ENCODE measurements at regions not wholly inside any gene's neighbourhood (a gene's known extent, or its start where the extent isn't known, plus 50 kb on each side); places are given as distances from the start of the nearest gene placed in this dataset.

DNA sequence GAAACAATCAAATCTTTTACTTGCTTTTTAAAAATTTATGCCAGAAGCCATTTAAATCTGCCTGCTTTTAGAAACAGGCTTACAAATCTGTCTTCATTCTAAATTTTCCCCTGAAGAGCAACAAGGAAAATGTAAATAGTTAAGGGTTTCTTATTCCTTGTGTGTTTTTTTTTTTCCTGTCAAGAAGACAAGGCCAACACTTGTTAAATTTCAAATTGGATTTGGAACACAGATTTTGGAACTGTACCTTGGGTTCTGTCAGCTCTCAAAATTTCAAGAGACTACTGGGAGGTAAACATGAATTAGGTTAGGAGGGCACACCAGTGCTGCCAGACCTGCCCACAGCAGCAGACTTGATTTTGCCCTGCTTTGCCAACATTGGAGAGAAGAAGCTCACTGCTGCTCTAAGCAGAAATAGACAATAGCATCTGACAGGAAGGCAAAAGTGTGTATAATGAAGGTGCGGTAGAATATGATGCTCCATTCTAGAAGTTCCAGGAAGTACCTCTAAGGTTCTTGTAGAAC is 121.7 kb downstream of the NHLRC3 start:
- no peak for DNase-seq (ENCODE audit: low read depth)

DNA sequence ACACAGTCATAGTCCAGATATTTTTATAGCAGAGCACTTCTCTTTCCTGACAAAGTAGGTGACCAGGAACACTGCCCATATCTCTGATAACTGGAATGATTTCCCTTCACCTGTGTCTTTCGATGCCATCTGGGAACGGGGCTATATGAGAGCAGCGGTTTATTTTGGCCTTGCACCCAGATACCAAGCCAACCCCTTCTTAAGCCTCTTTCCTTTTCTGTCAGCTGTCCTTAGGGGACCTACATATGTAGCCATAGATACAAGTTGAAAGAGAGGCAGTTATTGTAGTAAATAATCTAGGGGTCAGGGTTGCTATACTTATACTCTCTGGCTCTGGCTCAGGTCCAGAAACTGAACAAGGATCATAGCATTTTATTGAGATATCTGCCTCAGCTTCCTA is 128.8 kb downstream of the NHLRC3 start:
- no peak for DNase-seq (ENCODE audit: low read depth)

DNA sequence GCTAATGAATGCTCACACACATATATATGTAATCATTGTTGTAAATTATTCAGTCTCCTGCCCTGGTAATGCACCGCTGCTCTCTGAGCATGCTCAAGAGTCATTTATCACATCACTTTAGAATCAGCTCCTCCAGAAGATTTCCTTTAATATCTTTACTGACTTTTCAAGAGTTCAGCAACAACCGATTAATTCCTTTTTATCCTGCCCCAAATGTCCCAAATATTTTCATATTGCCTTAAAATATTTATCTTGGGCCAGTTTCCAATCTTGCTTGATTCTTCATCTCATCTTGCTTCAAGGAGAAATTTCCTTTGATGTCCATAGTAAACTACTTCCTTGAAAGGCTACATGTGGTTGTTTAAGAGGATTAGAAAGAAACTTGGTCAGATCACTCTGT is 132.5 kb downstream of the NHLRC3 start:
- DNase-seq (ENCODE audit: low read depth): no peak

DNA sequence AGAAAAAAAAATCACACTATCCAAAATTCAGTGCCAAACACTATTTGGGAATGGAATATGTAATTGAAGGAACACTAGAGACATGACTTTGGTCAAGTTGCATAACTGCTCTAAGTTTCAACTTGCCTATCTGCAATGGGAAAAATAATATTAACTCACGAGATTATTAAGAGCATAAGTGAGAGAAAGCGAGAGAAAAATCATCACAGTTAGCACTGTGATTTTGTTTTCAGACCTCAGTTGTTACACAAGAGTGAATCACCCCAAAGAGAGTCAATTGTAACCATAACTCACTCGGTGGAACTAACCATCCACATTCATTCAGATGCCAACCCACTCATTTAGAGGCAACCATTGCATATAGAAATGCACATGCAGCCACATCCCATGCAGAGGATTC is 147.1 kb downstream of the NHLRC3 start:
- no peak for DNase-seq (ENCODE audit: low read depth)

DNA sequence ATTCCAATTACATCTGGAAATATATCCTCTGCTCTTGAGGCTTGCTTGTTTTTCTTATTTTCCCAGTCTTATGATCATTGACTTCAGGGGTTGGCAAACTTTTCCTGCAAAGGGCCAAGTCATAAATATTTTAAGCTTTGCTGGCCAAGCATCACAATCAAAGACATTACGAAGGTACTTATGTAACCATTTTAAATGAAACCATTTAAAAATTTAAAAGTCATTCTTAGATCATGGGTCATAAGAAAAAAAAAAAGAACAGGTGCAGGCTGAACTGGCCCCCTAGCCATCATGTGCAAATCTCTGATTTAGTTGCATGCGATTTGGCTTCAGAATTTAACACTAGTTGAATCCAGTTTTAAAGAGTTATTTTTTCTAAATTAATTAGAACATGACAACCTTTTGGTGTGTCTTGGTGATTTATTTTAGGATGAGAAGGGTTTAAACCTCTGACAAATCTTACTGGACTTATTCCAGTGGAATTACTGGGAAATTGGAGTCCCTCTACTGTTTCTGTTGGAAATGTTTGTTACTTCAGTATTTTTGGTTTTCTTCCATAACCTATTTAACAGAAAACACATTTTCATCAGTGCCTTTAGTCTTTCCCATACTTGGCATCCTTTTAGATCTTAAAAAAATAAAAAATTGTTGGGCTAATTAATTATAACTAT is 148.1 kb downstream of the NHLRC3 start:
- DNase-seq (ENCODE audit: low read depth): no peak

DNA sequence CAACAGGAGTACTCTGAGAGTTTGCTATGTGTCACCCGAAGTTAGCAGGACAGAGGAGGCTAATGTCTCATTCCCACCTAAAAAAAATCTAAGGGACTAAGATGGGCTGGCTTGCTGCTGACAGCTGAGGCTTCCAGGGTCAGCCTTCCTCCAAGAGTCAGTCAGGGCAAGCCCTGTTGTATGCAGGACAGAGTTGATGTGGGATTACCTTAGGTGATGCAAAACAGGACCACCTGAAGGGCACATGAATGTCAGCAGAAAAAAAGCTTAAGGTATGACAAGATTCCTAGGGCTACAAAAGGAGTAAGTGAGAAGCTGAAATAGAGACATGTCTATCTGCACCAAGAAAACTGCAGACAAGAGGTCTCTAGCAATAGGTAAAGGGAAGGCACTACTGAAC is 151.5 kb downstream of the NHLRC3 start:
- no peak for DNase-seq (ENCODE audit: low read depth)

DNA sequence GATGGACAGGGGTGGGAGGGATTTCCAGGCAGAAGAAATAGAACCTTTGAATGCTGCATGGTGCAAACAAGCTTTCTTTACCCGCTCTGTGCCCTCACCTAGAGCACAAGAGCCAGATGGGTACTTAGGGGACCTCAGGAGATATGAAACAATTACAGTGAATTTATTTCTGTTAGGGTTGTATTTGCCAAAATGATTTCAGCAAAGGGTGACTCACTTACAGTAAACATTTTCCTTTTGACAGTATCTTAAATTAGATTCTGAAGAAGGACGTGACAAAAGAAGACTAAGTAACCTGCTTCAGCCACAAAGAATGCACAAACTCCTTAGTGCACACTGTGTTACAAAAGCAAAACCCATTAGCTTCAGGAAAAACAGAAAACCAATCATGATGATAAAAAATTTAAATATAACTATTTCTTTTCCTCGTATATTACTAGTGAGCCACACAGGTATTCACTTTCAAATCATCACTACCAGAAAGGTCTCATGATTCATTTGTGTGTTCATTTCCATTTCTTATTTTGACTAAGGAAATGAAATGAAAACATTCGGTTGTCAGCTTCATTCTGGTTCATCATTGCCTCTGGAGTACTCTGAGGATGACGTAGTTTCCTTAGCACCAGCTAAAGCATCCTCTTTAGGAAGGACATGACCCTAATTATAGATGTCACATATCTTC is 158.8 kb downstream of the NHLRC3 start:
- DNase-seq (ENCODE audit: low read depth): no peak

DNA sequence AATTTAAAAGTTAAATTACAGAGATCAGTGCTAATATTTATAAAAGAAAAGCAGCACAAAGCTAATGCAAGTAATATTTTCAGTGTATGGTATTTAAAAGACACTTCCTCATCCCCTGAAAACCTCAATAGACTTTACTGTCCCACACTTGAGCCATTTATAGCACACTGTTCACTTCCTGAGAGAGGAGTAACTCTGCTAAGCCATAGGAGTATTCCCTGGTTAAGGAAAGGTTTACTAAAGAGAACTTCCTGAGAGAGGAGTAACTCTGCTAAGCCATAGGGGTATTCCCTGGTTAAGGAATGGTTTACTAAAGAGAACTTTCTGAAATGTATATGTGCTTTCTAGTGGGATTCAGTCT is 159.4 kb downstream of the NHLRC3 start:
- DNase-seq (ENCODE audit: low read depth): no peak

DNA sequence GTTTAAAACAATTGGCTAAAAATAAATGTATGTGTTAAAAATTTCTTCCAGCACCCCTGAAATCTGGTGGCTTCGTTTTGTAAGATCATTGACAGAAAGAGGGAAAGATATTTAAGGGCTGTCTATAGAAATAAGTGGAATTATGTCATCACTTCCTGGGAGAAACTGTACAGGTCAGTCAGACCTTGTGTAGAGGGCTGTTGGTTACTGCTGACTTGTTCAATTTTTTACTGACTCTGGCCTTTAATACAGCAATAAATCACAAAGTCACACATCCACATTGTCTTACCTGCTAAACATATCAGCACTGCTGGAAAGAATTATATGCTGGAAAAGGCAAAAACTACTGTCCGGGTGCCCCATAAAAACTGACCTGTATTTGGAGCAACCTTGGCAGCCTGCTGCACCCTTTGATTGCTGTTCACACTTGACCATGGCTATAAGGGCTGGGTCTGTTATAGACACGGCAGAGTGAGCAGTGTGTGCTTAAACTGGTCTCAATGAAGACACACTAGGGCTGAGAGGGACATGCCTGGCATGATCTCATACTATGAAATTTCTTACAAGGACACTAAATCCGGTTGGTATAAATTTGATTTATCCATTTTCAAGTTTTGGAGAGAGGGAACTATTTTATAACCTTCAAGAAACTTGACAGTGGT is 162.1 kb downstream of the NHLRC3 start:
- DNase-seq (ENCODE audit: low read depth): no peak

DNA sequence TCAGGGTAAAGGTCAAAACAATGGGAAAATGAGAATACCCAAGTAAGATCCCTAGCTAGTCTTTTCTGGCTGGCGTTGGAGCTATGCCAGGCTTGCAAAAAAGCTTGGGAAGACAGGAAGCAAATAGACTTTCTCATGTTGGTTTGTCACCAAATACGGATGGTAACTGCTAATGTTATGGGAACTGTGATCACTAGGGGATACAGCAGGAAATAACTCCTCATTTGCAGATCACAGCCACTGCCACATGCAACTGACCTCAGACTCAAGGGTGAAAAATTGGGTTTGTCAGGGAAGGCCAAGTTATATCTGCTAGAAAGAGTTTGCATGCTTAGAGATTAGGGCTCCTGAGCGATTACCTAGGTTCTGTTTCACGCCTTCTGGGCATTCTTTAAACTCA is 162.9 kb downstream of the NHLRC3 start:
- no peak for DNase-seq (ENCODE audit: low read depth)

DNA sequence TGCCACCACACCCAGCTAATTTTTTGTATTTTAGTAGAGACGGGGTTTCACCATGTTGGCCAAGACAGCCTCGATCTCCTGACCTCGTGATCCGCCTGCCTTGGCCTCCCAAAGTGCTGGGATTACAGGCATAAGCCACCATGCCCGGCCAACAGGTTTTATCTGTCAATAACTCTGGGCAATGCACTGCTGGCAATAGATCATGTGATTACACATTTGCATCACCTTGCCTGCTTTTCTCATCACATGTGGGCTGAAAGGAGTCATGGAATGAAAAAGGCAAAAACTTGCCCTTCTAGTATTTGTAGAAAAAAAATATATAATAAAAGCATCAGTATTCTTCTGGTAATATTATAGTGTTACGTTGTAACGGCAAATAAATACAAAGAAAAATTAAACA is 164.5 kb downstream of the NHLRC3 start:
- DNase-seq (ENCODE audit: low read depth): no peak

DNA sequence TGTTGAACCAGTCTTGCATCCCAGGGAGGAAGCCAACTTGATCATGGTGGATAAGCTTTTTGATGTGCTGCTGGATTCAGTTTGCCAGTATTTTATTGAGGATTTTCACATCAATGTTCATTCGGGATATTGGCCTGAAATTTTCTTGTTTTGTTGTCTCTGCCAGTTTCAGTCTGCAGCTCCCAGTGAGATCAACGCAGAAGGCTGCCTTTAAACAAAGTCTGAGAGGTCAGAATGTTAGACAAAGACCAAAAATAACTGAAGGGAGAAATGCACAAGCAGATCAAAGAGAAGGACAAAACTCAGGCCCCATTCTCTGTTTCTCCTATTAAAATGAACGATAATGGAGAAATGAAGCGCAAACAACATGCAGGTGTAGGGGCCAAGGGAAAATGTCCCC is 170.4 kb downstream of the NHLRC3 start:
- no peak for DNase-seq (ENCODE audit: low read depth)

DNA sequence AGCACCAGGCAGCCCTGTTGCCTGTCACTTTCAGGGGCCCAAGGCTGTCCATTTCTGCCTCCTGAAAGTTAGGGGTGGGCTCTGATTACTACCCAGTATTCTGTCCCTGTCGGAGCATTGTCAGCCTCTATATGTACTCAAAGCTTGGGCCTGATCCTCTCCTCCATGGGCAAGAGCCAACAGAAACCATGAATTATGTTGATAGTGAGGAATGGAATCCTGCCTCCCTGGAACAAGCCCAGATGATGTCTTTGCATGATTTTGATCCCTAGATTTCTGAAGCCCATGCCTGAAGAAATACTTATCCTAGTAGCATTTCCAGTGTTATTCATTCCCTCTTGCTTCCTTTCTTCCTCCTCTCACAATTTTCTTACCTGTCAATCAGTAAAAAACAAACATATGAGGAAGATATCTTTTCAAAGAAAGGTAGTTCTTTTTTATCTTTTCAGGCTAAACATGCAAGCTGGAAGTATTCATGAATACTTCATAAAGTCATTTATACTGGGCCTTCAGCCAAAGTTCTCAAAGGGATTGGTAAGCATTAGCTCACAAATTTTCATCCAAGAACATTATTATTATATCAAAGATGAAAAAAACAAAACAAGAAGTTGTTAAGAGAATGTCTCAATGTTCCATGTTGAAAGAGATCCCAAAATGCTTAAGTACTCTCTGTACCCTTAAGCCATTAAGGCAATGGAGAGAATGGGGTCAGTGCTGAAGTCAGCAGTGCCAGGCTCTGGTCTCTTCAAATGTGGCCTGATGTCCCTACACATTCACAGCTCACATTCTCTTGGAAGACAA is 171.7 kb downstream of the NHLRC3 start:
- no peak for DNase-seq (ENCODE audit: low read depth)

DNA sequence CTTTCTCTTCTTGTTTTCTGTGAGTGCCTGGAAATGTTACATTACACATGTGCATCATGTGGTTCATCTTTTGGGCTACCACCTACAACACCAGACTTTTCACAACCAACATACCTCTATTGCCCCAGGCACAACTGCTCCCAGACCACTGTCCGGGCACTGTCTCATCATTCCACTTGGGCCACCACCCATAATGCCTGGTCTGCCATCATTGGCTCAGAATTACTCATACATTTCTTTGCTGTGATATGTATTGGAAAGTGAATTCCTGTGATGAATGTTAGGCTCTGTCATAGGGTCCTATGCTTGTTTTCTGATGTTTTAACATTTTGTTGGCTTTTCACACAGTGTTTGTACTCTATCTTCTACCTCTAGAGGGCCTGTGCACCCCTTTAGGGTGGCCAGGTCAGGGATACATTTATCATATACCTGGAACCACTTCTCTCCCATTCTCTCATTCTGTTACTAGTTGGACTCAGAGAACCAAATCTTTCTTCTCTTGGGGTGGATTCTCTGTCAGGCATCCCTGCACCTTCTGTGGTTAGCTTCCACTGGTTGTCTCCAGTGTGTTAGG is 172.8 kb downstream of the NHLRC3 start:
- DNase-seq (ENCODE audit: low read depth): no peak

DNA sequence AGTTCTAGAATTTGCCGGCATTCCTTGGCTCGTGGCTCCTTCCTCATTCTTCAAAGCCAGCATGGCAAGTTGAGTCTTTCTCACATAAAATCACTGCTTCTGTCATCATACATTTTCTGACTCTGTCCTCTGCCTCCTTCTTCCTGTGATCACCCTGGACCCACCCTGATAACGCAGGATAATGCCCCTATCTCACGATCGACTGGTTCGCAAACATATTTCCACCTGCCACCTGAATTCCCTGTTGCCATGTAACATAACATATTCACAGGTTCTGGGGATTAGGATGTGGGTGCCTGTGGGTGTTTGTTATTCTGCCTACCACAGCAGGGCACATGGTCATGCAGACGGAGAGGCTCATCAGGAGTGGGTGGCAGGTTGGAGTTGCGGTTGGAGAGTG is 177.7 kb downstream of the NHLRC3 start:
- DNase-seq (ENCODE audit: low read depth): no peak

DNA sequence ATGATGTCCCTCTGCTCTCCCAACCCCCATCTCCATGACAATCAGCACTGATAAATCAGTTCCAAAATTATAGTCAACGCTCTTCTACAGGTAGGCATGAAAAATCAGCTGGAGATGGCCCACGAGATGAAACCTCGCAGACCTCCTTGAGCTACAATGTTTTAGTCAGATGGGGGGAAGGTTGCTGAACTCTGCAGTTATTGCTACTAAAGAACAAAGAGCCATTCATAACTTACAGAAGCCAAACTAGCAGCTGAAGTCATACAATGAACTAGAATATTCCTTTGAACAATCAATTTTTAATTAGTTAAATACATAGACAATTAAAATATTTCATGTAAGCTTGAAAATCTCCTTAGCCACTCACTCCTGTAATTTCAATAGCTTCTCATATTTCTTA is 179.2 kb downstream of the NHLRC3 start:
- DNase-seq (ENCODE audit: low read depth): no peak

DNA sequence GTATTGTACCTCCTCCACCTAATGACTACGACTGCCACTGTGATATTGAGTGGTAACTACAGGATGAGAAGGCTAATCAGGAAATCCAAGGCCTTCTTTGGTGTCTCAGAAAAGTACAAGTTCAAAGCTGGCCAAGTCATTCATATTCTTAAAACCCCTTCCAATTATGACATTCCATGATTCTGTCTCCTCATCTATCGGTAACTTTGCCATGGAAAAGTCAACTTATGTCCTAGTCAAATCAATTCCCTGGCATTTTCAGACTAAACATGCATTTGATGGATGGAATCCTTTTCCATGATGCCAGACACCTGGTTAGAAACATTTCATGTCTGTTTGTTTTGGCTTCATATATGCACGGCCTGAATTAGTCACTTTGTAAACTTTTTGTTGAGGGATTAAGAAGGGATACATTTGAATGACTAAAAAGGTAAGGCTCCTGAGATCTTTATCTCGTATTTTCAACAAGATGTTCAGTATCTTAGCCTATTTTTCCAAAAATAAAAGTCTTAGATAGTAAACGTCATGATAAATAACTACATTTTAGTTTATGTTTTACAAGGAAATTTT is 186.5 kb downstream of the NHLRC3 start:
- no peak for DNase-seq (ENCODE audit: low read depth)

DNA sequence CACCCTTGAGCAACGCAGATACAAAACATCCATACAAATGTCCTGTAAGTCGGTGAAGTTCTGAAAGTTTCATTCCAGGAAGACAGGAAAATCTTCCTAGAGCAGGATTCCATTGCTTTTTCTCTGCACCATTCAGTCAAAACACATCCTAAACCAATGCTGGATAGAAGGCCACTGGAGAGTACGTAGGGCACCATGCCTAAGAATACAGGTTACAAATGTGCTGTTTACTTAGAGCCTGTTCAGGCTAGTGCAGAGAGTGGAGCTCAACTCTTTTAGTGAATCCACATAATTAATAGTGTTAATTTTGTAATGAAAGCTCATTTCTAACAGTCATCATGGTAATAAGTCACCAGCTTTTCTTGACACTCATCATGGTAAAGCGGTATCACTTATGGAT is 187.6 kb downstream of the NHLRC3 start:
- no peak for DNase-seq (ENCODE audit: low read depth)

DNA sequence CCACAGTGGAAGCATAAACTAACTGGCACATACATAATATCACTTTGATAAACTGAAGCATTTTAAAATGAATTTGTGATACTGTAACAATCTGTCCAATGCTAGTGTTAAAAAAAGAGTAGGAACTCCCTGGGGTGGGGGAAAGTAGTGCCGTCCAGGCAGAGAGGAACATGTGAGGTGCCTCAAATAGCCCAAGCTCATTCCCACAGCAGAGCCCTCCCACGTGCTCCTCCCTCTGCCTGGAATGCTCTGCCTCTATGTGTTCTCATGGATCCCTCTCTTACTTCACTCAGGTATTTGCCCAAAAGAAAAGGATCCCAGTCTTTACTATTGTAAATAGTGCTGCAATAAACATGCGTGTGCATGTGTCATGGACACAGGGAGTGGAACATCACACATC is 188.1 kb downstream of the NHLRC3 start:
- no peak for DNase-seq (ENCODE audit: low read depth)

DNA sequence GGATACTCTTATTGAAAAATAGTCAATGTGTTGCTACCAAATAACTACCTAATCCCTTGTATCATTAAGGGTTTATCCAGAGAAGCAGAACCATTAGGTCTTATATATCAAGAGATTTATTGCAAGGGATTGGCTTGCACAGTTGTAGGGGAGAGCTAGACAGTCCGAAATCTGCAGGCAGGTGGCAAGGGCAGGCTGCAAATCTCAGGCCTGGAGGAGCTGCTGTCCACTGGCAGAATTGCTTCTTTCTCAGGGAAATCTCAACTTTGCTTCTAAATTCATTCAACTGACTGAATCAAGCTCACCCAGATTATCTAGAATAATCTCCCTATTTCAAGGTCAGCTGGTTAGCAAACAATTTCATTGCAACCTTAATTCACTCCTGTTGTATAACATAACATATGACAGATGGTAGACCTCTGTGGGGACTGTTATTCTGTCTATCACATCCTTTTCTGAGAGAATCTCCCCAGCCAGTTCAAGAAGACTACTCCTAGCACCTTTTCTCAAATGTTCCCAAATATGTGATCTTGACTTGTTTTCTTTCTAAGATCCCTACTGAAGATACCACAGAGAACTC is 194.2 kb downstream of the NHLRC3 start:
- no peak for DNase-seq (ENCODE audit: low read depth)

DNA sequence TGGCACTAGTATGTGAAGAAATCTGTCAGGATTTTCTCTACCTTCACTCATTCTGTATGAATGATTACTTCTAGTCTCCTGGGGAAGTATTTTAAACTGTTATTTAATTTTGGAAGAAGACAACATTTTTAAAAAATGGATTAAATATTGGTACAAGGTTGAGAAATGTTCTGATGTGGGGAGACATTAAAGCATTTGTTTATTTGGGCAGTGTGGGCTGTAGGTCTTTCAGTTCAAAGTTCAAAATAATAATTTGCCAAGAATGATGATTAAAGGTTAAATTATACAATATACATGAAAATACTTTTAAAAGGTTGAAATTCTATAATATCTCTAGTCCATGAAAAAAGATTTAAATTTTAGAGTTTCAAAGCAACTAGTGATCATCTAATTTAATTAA is 194.7 kb downstream of the NHLRC3 start:
- no peak for DNase-seq (ENCODE audit: low read depth)

DNA sequence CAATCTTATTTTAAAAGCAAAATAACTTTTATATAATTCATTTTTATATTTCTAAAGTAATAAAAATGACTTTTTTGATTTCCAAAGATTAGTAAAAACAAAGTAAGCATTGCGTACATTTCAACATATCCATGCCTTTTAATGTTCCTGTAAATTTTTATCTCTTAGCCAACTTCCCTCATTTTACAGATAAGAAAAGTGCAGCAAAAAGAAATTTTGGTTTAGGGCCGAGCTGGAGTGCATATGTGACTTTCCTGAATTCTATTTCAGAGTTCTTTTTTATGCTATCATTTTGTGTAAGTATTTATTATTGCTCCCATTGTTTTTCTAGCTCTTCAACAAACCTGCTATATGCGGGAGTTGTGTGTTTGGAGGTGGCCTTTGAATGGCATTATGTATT is 195.3 kb downstream of the NHLRC3 start:
- no peak for DNase-seq (ENCODE audit: low read depth)

All from CMK (cell line).